ENCODE measurements at regions not wholly inside any gene's neighbourhood (a gene's known extent, or its start where the extent isn't known, plus 50 kb on each side); places are given as distances from the start of the nearest gene placed in this dataset.
"Not testable (repeated sequence)": the region's sequence is repeated elsewhere in the genome, so short reads cannot be mapped to it uniquely, and the experiment has no call there.

- no peak for DNase-seq
Measured at GRCh38 chr1:29424266-29424665, 187.9 kb downstream of the PTPRU start.

GRCh38 chr1:29420202-29420601, 183.9 kb downstream of the PTPRU start:
- DNase-seq: no peak

- DNase-seq: no peak
Measured at GRCh38 chr1:29417971-29418370, 181.6 kb downstream of the PTPRU start.

GRCh38 chr1:29417147-29417858, 181.0 kb downstream of the PTPRU start:
- no peak for DNase-seq

DNA sequence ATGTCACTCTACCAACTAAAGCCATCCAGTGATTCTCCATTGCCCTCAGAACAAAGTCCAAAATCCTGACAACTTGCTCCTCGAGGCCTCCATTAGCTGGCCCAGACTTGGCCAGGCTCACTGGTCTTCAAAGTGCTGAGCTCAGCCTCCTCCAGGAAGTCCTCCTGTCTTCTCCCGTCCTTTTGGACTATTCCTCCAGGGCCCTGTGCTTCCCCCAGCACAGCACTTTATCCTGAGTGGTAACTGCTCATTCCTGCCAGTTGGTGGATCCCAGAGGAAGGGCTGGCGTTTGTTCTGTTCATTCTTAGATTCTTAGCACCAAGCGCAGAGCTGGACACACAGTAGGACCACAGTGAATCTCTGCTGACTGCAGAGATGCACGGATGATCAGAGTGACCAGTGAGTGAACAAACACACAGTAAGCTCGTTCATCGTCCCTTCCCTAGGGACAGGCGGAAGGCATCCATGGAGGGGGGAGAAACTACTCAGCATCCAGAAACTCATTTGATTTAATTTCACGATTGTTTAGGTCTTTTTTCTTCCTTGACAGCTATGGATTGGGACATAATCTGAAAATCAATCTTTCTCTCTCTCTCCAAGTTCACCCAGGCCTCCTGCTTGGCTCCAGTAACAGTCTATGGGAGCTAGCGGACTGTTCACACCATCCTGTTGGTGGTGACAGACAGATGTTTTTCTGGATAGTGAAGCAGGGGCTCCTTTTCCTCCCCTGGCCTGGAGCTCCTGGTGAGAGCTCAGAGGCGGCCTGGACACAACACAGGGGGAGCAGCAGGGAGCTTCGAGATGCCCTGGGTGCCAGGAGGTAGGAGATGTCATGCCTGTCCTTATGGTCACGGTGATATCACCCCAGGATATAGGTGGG, 180.2 kb downstream of the PTPRU start:
- no peak for DNase-seq

- no peak for DNase-seq
Measured at GRCh38 chr1:29415861-29416260, 179.5 kb downstream of the PTPRU start.

GRCh38 chr1:29415156-29415830, 179.0 kb downstream of the PTPRU start:
- no peak for DNase-seq

DNA sequence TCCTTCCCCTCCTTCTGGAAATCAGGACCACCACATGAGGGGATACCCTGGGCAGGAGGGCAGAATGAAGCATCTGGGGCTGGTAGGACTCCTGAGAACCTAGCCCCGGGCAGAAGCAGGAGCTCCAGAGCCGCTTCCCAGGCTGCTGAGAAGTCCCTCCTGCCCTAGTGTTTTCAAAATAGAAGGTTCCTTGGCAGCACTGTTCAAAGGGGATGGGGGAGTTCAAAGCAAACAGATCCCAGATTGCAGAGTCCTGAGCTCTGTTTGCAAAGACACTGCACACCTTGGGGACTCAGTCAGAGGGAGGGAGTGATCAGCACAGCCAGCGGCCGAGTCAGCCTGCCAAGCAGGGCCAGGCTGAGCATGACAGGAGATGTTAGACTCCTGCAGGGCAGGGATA, 177.8 kb downstream of the PTPRU start:
- no peak for DNase-seq

DNA sequence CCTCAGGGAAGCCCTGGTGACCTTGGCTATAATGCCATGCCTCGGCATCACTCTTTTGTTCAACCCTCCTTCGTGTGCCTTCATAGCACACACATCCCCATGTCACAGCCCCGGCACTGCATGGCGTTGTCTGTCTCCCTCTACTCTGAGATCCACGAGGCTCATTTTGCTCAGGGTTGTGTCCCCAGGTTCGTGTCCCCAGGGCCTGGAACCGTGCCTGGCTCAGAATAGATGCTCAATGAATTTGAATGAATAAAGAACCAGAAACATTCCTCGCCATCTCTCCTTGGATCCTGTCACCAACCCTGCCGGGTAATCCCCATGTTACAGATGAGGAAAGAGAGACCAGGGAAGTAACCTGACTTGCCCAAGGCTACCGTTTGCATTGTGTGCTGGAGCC, 177.3 kb downstream of the PTPRU start:
- DNase-seq: no peak

- DNase-seq: no peak
Measured at GRCh38 chr1:29412591-29412990, 176.3 kb downstream of the PTPRU start.

GRCh38 chr1:29410476-29410875, 174.2 kb downstream of the PTPRU start:
- no peak for DNase-seq

GRCh38 chr1:29409616-29410015, 173.3 kb downstream of the PTPRU start:
- DNase-seq: no peak

DNA sequence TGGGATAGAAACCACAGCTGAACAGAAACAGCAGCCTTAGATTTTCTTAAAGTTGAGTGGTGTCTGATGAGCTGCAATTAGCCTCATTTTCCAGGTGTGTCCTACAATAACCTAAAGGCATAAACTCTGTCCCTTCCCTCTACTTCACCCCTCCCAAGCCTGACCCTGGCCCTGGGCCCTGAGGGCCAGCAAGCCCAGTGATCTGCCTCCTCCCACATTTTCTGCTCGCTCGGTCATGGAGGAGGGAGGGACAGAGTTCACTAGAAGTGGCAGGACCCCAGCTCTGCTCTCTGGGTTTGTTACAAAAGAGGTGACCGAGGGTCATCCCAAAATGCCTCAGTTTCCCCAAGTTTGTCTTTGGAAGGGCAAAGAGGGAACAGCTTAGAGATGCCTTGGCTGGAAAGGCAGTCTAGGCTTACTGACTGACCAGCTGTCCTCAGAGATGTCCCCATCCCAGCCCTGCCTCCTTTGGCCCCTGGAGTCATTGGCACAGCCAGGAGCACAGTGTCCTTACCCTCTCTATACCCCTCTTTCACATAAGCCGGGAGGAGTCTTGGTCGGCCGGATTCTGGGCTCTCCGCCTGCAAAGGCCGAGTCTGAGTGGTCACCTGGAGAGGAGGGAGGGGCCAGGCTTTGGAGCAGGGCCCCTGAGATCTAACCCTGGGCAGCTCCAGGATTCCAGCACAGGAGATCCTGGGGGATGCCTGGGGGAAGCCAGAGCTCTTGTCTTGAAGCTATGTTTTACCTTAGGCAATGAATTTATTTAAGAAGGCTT, 172.7 kb downstream of the PTPRU start:
- no peak for DNase-seq

DNA sequence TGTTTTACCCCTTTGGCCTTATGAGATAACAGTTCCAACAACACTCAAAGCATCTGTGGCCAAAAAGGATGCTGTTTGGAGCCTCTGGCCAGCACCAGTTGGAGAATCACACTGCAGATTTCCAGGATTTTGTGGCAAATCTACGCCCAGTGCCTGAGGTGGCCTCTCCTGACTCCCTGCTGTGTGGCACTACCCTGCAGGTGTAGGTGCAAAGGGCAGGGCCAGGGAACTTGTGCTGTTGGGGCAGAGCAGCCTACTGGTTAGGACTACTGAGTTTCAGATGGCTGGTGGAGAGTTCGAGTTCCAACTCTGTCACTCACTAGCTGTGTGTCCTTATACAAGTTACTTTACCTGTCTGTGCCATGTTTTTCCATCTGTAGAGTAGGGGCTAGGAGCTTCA, 170.5 kb downstream of the PTPRU start:
- DNase-seq: no peak

DNA sequence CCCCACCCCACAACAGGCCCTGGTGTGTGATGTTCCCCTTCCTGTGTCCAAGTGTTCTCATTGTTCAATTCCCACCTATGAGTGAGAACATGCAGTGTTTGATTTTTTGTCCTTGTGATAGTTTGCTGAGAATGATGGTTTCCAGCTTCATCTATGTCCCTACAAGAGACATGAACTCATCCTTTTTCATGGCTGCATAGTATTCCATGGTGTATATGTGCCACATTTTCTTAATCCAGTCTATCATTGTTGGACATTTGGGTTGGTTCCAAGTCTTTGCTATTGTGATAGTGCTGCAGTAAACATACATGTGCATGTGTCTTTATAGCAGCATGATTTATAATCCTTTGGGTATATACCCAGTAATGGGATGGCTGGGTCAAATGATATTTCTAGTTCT, 163.9 kb downstream of the PTPRU start:
- not testable (repeated sequence) for DNase-seq

DNA sequence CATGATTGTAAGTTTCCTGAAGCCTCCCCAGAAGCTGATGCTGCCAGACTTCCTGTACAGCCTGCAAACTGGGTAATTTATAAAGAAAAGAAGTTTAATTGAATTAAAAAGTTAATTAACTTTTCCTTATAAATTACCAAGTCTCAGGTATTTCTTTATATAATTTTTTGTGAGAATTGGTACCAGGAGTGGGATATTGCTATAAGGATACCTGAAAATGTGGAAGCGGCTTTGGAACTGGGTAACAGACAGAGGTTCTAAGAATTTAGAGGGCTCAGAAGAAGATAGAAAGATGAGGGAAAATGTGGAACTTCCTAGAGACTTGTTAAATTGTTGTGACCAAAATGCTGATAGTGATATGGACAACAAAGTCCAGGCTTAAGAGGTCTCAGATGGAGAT, 163.1 kb downstream of the PTPRU start:
- DNase-seq: no peak

GRCh38 chr1:29398431-29398830, 162.1 kb downstream of the PTPRU start:
- no peak for DNase-seq

DNA sequence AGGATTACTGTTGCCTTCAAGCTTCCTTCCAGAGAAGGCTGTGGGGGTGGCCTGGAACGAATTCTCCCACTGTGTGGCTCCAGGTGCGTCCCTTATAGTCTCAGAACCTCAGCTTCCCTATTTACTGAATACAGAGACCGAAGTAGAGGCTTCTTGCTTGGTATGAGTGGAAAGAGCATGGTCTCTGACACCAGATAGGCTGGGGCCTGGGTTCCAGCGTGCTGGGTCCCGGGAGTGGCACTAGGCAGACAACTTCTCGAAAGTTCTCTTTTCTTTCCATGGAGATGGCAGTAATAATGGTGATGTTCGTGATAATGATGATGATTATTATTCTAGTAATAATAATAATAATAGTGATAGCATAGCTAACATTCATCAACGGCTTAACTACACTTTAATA, 161.7 kb downstream of the PTPRU start:
- no peak for DNase-seq

DNA sequence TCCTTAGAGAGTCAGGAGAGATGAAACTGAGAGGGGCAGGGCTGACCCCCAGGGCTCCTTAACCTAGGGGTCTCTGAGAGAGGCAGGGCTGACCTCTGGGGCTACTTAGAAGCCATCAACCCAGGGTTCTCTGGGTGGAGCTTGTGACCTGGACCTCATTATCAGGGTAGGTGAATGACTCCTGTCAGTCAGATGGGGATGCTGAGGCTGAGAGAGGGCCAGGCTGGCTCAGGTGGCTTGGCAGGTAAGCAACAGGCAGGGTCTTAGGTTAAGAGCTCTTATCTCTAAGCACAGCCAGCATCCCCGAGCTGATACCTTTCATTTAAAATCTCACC, 160.9 kb downstream of the PTPRU start:
- DNase-seq: no peak

DNA sequence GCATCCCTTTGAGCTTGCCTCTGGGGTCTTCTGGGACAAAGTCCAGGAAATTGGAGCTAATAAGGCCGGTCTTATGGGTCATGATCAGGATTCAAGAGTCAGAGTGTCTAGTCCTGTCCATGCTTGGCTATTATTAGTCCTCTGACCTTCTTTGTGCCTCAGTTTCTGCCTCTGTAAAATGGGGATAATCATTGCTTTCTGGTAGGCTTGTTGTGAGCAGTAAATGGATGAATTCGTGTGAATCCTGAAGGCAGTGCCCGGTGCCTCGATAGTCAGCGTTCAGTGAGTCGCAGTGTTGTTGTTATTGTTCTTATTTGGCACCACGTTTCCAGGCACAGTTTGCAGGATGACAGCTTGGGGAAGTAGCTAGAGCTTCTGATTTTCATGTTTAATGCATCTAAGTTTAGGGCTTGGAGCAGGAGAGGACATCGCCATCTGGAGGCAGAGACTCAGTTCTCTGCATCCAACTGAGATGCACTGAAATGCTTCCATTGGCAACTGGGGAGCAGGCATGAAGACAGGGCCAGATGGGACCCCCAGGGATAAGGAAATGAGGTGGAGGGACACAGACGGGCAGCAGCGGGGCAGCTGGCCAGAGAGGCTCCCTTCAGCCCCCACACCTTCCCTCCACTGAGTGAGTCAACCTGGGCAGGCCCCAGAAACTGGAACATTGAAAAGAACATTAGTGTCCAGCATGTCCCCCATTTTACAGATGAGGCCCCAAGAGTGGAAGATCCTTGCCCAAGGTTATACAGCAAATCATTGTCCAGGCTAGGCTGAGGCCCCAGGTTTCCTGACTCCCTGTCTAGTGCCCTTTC, 160.3 kb downstream of the PTPRU start:
- DNase-seq: no peak

GRCh38 chr1:29395736-29396437, 159.6 kb downstream of the PTPRU start:
- no peak for DNase-seq

All from CD4-positive, alpha-beta T cell treated with Interleukin-21 for 1 hour (primary cell).